Ectodermal cell (in vitro differentiated cells): ENCODE measurements at regions not wholly inside any gene's neighbourhood (a gene's known extent, or its start where the extent isn't known, plus 50 kb on each side); places are given as distances from the start of the nearest gene placed in this dataset.
"Not testable (repeated sequence)": the region's sequence is repeated elsewhere in the genome, so short reads cannot be mapped to it uniquely, and the experiment has no call there.

ENCODE experiments used
- H3K27ac ChIP-seq: 2 replicates; pipeline ENCODE4 v1.7.0; 2013; ENCODE audit warnings: mild to moderate bottlenecking, low read depth, low read length; ENCODE audit not compliant: insufficient read depth, poor library complexity, severe bottlenecking
- H3K27me3 ChIP-seq: 2 replicates; pipeline ENCODE4 v1.7.0; 2013; ENCODE audit warnings: mild to moderate bottlenecking, low read length; ENCODE audit not compliant: insufficient read depth, control insufficient read depth, poor library complexity, severe bottlenecking
- H3K36me3 ChIP-seq: one replicate; pipeline ENCODE4 v1.7.0; 2013; ENCODE audit warnings: low read length; ENCODE audit not compliant: control insufficient read depth, insufficient read depth
- H3K4me1 ChIP-seq: one replicate; pipeline ENCODE4 v1.7.0; 2013; ENCODE audit warnings: low read length; ENCODE audit not compliant: control insufficient read depth, insufficient read depth
- H3K4me3 ChIP-seq: 2 replicates; pipeline ENCODE4 v1.7.0; 2013; ENCODE audit warnings: low read depth, low read length, control low read depth; ENCODE audit not compliant: insufficient read depth
- H3K9me3 ChIP-seq: 2 replicates; pipeline ENCODE4 v1.7.0; 2013; ENCODE audit warnings: mild to moderate bottlenecking, low read length, moderate library complexity; ENCODE audit not compliant: control insufficient read depth
- WGBS, 2 experiments: methylation state at CpG; one replicate each; pipeline ENCODE4 v1.1.7; 2013; ENCODE audit warnings: missing lambda C conversion rate in 2 of 2; 5-methylcytosine and 5-hydroxymethylcytosine counted together

GRCh38 chr5:91937121-91937520, 554.0 kb upstream of the ARRDC3 start:
- Histone ChIP-seq H3K27ac (no peak overlapping the region), H3K4me1 (no peaks in the 10 kb centered on the region), H3K36me3 (no peaks in the 10 kb centered on the region), H3K4me3 (no peak overlapping the region), H3K9me3 (no peaks in the 10 kb centered on the region), H3K27me3 (no peaks in the 10 kb centered on the region)

GRCh38 chr5:91929522-91929817, 546.4 kb upstream of the ARRDC3 start:
- Histone ChIP-seq H3K36me3 (no peaks in the 10 kb centered on the region), H3K9me3 (no peaks in the 10 kb centered on the region), H3K27me3 (no peaks in the 10 kb centered on the region), H3K4me1 (no peaks in the 10 kb centered on the region), H3K4me3 (no peak overlapping the region), H3K27ac (no peak overlapping the region)
- WGBS, 2 experiments = 100% methylated on average over 1 of the region's 1 CpG; no CpG with 5 or more reads in 1 of the 2 experiments

GRCh38 chr5:91928754-91929521, 545.8 kb upstream of the ARRDC3 start:
- Histone ChIP-seq H3K27ac (no peak overlapping the region), H3K27me3 (no peaks in the 10 kb centered on the region), H3K36me3 (no peaks in the 10 kb centered on the region), H3K9me3 (no peaks in the 10 kb centered on the region), H3K4me1 (no peaks in the 10 kb centered on the region), H3K4me3 (no peak overlapping the region)
- 100% methylated on average over 1 of the region's 1 CpG; no CpG with 5 or more reads in 1 of the 2 experiments for WGBS, 2 experiments

- no peaks in the 10 kb centered on the region for H3K4me1 ChIP-seq
- no peaks in the 10 kb centered on the region for H3K27me3 ChIP-seq
- H3K27ac ChIP-seq = no peak overlapping the region
- no peaks in the 10 kb centered on the region for H3K36me3 ChIP-seq
- no peaks in the 10 kb centered on the region for H3K9me3 ChIP-seq
- H3K4me3 ChIP-seq = no peak overlapping the region
- WGBS, 2 experiments = 100% methylated on average over 1 of the region's 2 CpGs; no CpG with 5 or more reads in 1 of the 2 experiments
Observed at GRCh38 chr5:91927439-91927838, 544.3 kb upstream of the ARRDC3 start.

GRCh38 chr5:91925249-91925648, 542.1 kb upstream of the ARRDC3 start:
- H3K36me3 ChIP-seq = no peaks in the 10 kb centered on the region
- no peaks in the 10 kb centered on the region for H3K4me1 ChIP-seq
- H3K27me3 ChIP-seq = no peaks in the 10 kb centered on the region
- H3K27ac ChIP-seq = no peak overlapping the region
- WGBS, 2 experiments = 90 to 100% methylated on average over 1 of the region's 1 CpG
- H3K9me3 ChIP-seq = no peaks in the 10 kb centered on the region
- H3K4me3 ChIP-seq = no peak overlapping the region

- H3K27ac ChIP-seq, H3K27me3 ChIP-seq, H3K4me3 ChIP-seq, H3K4me1 ChIP-seq, H3K36me3 ChIP-seq, H3K9me3 ChIP-seq: not testable (repeated sequence)
- WGBS, 2 experiments = 92 to 93% methylated on average over 51 of the region's 51 CpGs
Observed at GRCh38 chr5:91917037-91917814, 534.1 kb upstream of the ARRDC3 start.

GRCh38 chr5:91910655-91911054, 527.5 kb upstream of the ARRDC3 start:
- Histone ChIP-seq H3K27me3 (no peaks in the 10 kb centered on the region), H3K4me3 (no peak overlapping the region), H3K9me3 (no peaks in the 10 kb centered on the region), H3K27ac (no peak overlapping the region), H3K4me1 (no peaks in the 10 kb centered on the region), H3K36me3 (no peaks in the 10 kb centered on the region)
- WGBS, 2 experiments = 84 to 96% methylated on average over 2 to 4 of the region's 4 CpGs

- no peaks in the 10 kb centered on the region for H3K36me3 ChIP-seq
- WGBS, 2 experiments = 88 to 91% methylated on average over 1 to 2 of the region's 2 CpGs
- H3K9me3 ChIP-seq = no peaks in the 10 kb centered on the region
- no peaks in the 10 kb centered on the region for H3K27me3 ChIP-seq
- H3K4me1 ChIP-seq = no peaks in the 10 kb centered on the region
- no peak overlapping the region for H3K4me3 ChIP-seq
- H3K27ac ChIP-seq = no peak overlapping the region
Observed at GRCh38 chr5:91910247-91910646, 527.1 kb upstream of the ARRDC3 start.

GRCh38 chr5:91906494-91906893, 523.4 kb upstream of the ARRDC3 start:
- Histone ChIP-seq H3K27ac (no peak overlapping the region), H3K36me3 (no peaks in the 10 kb centered on the region), H3K9me3 (no peaks in the 10 kb centered on the region), H3K27me3 (no peaks in the 10 kb centered on the region), H3K4me1 (no peaks in the 10 kb centered on the region), H3K4me3 (no peak overlapping the region)
- WGBS, 2 experiments = 89 to 92% methylated on average over 1 of the region's 1 CpG

- Histone ChIP-seq H3K4me1 (no peaks in the 10 kb centered on the region), H3K36me3 (no peaks in the 10 kb centered on the region), H3K27me3 (no peaks in the 10 kb centered on the region), H3K9me3 (no peaks in the 10 kb centered on the region), H3K27ac (no peak overlapping the region), H3K4me3 (no peak overlapping the region)
Observed at GRCh38 chr5:91906027-91906426, 522.9 kb upstream of the ARRDC3 start.
